Liver (tissue), 7 donors: ENCODE measurements at regions not wholly inside any gene's neighbourhood (a gene's known extent, or its start where the extent isn't known, plus 50 kb on each side); places are given as distances from the start of the nearest gene placed in this dataset.

Experiments used
- DNase-seq: peaks from one replicate; pipeline ENCODE4 v3.0.0-alpha.2; 2017; ENCODE audit warnings: low spot score
- H3K27ac ChIP-seq, 2 donors: one replicate each; pipeline ENCODE4 v1.7.0; 2013; ENCODE audit warnings: inconsistent platforms in 2 of 2, low read length in 2 of 2, control low read depth in 1 of 2, low read depth in 1 of 2, mild to moderate bottlenecking in 1 of 2
- H3K27me3 ChIP-seq, 4 donors: one replicate each; pipeline versions ENCODE4 v1.6.1 to v1.7.0; 2013; ENCODE audit warnings: low read length in 3 of 4, inconsistent platforms in 1 of 4, mild to moderate bottlenecking in 1 of 4, moderate library complexity in 1 of 4; ENCODE audit not compliant: control insufficient read depth in 4 of 4, insufficient read depth in 4 of 4
- H3K36me3 ChIP-seq, 4 donors: one replicate each; pipeline versions ENCODE4 v1.6.1 to v1.7.0; 2013; ENCODE audit warnings: low read length in 3 of 4, mild to moderate bottlenecking in 3 of 4, low read depth in 1 of 4, moderate library complexity in 1 of 4; ENCODE audit not compliant: control insufficient read depth in 4 of 4, insufficient read depth in 3 of 4
- H3K4me1 ChIP-seq, 4 donors: one replicate each; pipeline versions ENCODE4 v1.6.1 to v1.7.0; 2013; ENCODE audit warnings: low read length in 3 of 4, mild to moderate bottlenecking in 3 of 4, moderate library complexity in 1 of 4; ENCODE audit not compliant: control insufficient read depth in 4 of 4, insufficient read depth in 4 of 4
- H3K4me3 ChIP-seq, 3 donors: one replicate each; pipeline versions ENCODE4 v1.6.1 to v1.7.0; 2013; ENCODE audit warnings: low read length in 3 of 3, control low read depth in 1 of 3, low read depth in 1 of 3, mild to moderate bottlenecking in 1 of 3
- H3K9ac ChIP-seq, 2 donors: one replicate each; pipeline ENCODE4 v1.7.0; 2013; ENCODE audit warnings: low read length in 2 of 2, mild to moderate bottlenecking in 2 of 2, moderate library complexity in 2 of 2, control low read depth in 1 of 2, low read depth in 1 of 2
- H3K9me3 ChIP-seq, 4 donors: one replicate each; pipeline versions ENCODE4 v1.6.1 to v1.7.0; 2013; ENCODE audit warnings: low read length in 3 of 4; ENCODE audit not compliant: control insufficient read depth in 4 of 4
- EGR1 ChIP-seq, 2 donors: IDR thresholded peaks; 2 replicates each; pipeline ENCODE4 v1.6.1; 2016 to 2018; ENCODE audit warnings: antibody characterized with exemption in 2 of 2, low read depth in 2 of 2
- FOXA1 ChIP-seq: IDR thresholded peaks from 2 replicates; pipeline ENCODE4 v1.6.1; 2016; ENCODE audit warnings: antibody characterized with exemption
- GABPA ChIP-seq, 2 donors: IDR thresholded peaks in 1 of 2; conservative IDR thresholded peaks in 1 of 2; 2 replicates each; pipeline ENCODE4 v1.6.1; 2016; ENCODE audit warnings: antibody characterized with exemption in 2 of 2, mild to moderate bottlenecking in 1 of 2, moderate library complexity in 1 of 2
- HNF4A ChIP-seq, 2 donors: conservative IDR thresholded peaks; 2 replicates each; pipeline ENCODE4 v1.6.1; 2016; ENCODE audit warnings: antibody characterized with exemption in 2 of 2, mild to moderate bottlenecking in 2 of 2
- HNF4G ChIP-seq: IDR thresholded peaks from 2 replicates; pipeline ENCODE4 v1.6.1; 2016; ENCODE audit warnings: antibody characterized with exemption
- JUND ChIP-seq, 2 donors: IDR thresholded peaks; 2 replicates each; pipeline ENCODE4 v1.6.1; 2016; ENCODE audit warnings: antibody characterized with exemption in 2 of 2
- MAX ChIP-seq: IDR thresholded peaks from 2 replicates; pipeline ENCODE4 v1.6.1; 2016; ENCODE audit warnings: antibody characterized with exemption
- NR2F2 ChIP-seq: IDR thresholded peaks from 2 replicates; pipeline ENCODE4 v1.6.1; 2016; ENCODE audit warnings: antibody characterized with exemption
- RAD21 ChIP-seq, 2 donors: IDR thresholded peaks; 2 replicates each; pipeline ENCODE4 v1.6.1; 2016; ENCODE audit warnings: antibody characterized with exemption in 2 of 2, mild to moderate bottlenecking in 2 of 2
- REST ChIP-seq: IDR thresholded peaks from 2 replicates; pipeline ENCODE4 v1.6.1; 2016; ENCODE audit warnings: antibody characterized with exemption, mild to moderate bottlenecking
- RXRA ChIP-seq, 2 donors: IDR thresholded peaks; 2 replicates each; pipeline ENCODE4 v1.6.1; 2017 to 2018; ENCODE audit warnings: antibody characterized with exemption in 2 of 2, mild to moderate bottlenecking in 1 of 2
- SP1 ChIP-seq: IDR thresholded peaks from 2 replicates; pipeline ENCODE4 v1.6.1; 2018; ENCODE audit warnings: antibody characterized with exemption, mild to moderate bottlenecking
- TAF1 ChIP-seq: conservative IDR thresholded peaks from 2 replicates; pipeline ENCODE4 v1.6.1; 2016; ENCODE audit warnings: antibody characterized with exemption, mild to moderate bottlenecking
- ZBTB33 ChIP-seq: IDR thresholded peaks from 2 replicates; pipeline ENCODE4 v1.6.1; 2016; ENCODE audit warnings: antibody characterized with exemption
- WGBS: extraction: QIAGEN DNeasy Blood & Tissue Kit; methylation state at CpG from one replicate; pipeline ENCODE4 v1.1.7; 2013; 5-methylcytosine and 5-hydroxymethylcytosine counted together
- TF ChIP-seq, protein P1 (sequence below): IDR thresholded peaks from 2 replicates; pipeline ENCODE4 v1.6.1; 2016; ENCODE audit warnings: antibody characterized with exemption
- donor health status: healthy.
- donor health status: healthy.
- donor health status: healthy.
- donor health status: healthy.

- H3K27ac ChIP-seq, result no peak overlapping the region
- WGBS, result 60% methylated on average over 1 of the region's 1 CpG
- TF ChIP-seq HNF4G (no peak), REST (peak; percentile 73), ZBTB33 (no peak), MAX (no peak)
Observed at GRCh38 chr16:76118344-76118743, 158.9 kb upstream of the CNTNAP4 start.

GRCh38 chr16:76121636-76122035, 155.6 kb upstream of the CNTNAP4 start:
- Histone ChIP-seq H3K36me3 (no peaks in the 10 kb centered on the region), H3K4me3 (no peak overlapping the region), H3K9me3 (no peaks in the 10 kb centered on the region), H3K27me3 (no peaks in the 10 kb centered on the region), H3K4me1 (no peaks in the 10 kb centered on the region), H3K27ac (no peak overlapping the region), H3K9ac (no peak overlapping the region)
- TF ChIP-seq EGR1 (IDR thresholded peaks at IDR 0.05; ENCODE audit: low read depth in 2 of 2) (no peak), NR2F2 (no peak), SP1 (no peak), RAD21 (IDR thresholded peaks at IDR 0.05) (no peak)
- TF ChIP-seq, protein P1, sequence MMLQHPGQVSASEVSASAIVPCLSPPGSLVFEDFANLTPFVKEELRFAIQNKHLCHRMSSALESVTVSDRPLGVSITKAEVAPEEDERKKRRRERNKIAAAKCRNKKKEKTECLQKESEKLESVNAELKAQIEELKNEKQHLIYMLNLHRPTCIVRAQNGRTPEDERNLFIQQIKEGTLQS, result no peak
- WGBS, result 74% methylated on average over 4 of the region's 4 CpGs
- no peak for DNase-seq

More at GRCh38 chr16:76118344-76118743, 158.9 kb upstream of the CNTNAP4 start:
- Histone ChIP-seq H3K36me3 (no peaks in the 10 kb centered on the region), H3K27me3 (no peaks in the 10 kb centered on the region), H3K9ac (no peak overlapping the region), H3K4me1 (no peaks in the 10 kb centered on the region), H3K4me3 (no peak overlapping the region), H3K9me3 (no peaks in the 10 kb centered on the region)
- no peak for DNase-seq

- TF ChIP-seq MAX (no peak), NR2F2 (no peak), TAF1 (no peak), HNF4A (conservative IDR thresholded peaks at IDR 0.05) (no peak), RXRA (IDR thresholded peaks at IDR 0.05) (no peak), FOXA1 (no peak), EGR1 (IDR thresholded peaks at IDR 0.05; ENCODE audit: low read depth in 2 of 2) (no peak), REST (no peak), GABPA (IDR thresholded peaks at IDR 0.05 in 1 of 2, conservative IDR thresholded peaks at IDR 0.05 in 1 of 2) (no peak), ZBTB33 (no peak), SP1 (no peak), HNF4G (no peak), JUND (IDR thresholded peaks at IDR 0.05) (no peak)
- TF ChIP-seq, protein P1, result no peak
- Histone ChIP-seq H3K27ac (no peak overlapping the region), H3K4me1 (no peaks in the 10 kb centered on the region), H3K9ac (no peak overlapping the region), H3K4me3 (no peak overlapping the region), H3K36me3 (no peaks in the 10 kb centered on the region), H3K9me3 (peaks cover 0 to 2% (median 0%) of the 10 kb centered on the region in 4 donors), H3K27me3 (no peaks in the 10 kb centered on the region)
- WGBS, result 64% methylated on average over 3 of the region's 3 CpGs
- no peak for DNase-seq
Observed at GRCh38 chr16:76123966-76124365, 153.2 kb upstream of the CNTNAP4 start.
